Right atrium auricular region (tissue), 2 donors: ENCODE measurements at regions not wholly inside any gene's neighbourhood (a gene's known extent, or its start where the extent isn't known, plus 50 kb on each side); places are given as distances from the start of the nearest gene placed in this dataset.
"Not testable (repeated sequence)": the region's sequence is repeated elsewhere in the genome, so short reads cannot be mapped to it uniquely, and the experiment has no call there.

Experiments used
- DNase-seq: peaks from one replicate; pipeline ENCODE4 v3.0.0-alpha.2; 2019; ENCODE audit warnings: low spot score
- H3K27ac ChIP-seq, 2 donors: fragments of 200-600 bp; sonication (generic); 1 replicate in 1 of 2; 2 replicates in 1 of 2; pipeline ENCODE4 v1.5.1; 2016 to 2019
- H3K27me3 ChIP-seq, 2 donors: fragments of 200-600 bp; sonication (generic); one replicate each; pipeline versions ENCODE4 v1.5.1 to v1.6.0; 2017 to 2019
- H3K36me3 ChIP-seq: fragments of 200-600 bp; sonication (generic); one replicate; pipeline ENCODE4 v1.5.1; 2016
- H3K4me1 ChIP-seq, 2 donors: fragments of 200-600 bp; sonication (generic); one replicate each; pipeline versions ENCODE4 v1.5.1 to v1.6.0; 2017 to 2019
- H3K4me3 ChIP-seq, 2 donors: fragments of 200-600 bp; sonication (generic); 1 replicate in 1 of 2; 2 replicates in 1 of 2; pipeline ENCODE4 v1.5.1; 2017 to 2019; ENCODE audit warnings: mild to moderate bottlenecking in 1 of 2, moderate library complexity in 1 of 2
- H3K9me3 ChIP-seq, 2 donors: fragments of 200-600 bp; sonication (generic); one replicate each; pipeline ENCODE4 v1.5.1; 2019
- TF ChIP-seq, protein P1 (sequence below), 2 donors: fragments of 200-600 bp; sonication (generic); IDR thresholded peaks; one replicate each; pipeline ENCODE4 v1.5.1; 2019; ENCODE audit warnings: antibody characterized with exemption in 2 of 2

- TF ChIP-seq, protein P1, sequence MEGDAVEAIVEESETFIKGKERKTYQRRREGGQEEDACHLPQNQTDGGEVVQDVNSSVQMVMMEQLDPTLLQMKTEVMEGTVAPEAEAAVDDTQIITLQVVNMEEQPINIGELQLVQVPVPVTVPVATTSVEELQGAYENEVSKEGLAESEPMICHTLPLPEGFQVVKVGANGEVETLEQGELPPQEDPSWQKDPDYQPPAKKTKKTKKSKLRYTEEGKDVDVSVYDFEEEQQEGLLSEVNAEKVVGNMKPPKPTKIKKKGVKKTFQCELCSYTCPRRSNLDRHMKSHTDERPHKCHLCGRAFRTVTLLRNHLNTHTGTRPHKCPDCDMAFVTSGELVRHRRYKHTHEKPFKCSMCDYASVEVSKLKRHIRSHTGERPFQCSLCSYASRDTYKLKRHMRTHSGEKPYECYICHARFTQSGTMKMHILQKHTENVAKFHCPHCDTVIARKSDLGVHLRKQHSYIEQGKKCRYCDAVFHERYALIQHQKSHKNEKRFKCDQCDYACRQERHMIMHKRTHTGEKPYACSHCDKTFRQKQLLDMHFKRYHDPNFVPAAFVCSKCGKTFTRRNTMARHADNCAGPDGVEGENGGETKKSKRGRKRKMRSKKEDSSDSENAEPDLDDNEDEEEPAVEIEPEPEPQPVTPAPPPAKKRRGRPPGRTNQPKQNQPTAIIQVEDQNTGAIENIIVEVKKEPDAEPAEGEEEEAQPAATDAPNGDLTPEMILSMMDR (IDR thresholded peaks at IDR 0.05): no peak
- Histone ChIP-seq H3K9me3 (no peaks in the 10 kb centered on the region), H3K4me3 (no peak overlapping the region), H3K4me1 (no peaks in the 10 kb centered on the region), H3K36me3 (no peaks in the 10 kb centered on the region), H3K27ac (no peak overlapping the region), H3K27me3 (no peaks in the 10 kb centered on the region)
- no peak for DNase-seq
Observed at GRCh38 chr1:116292929-116293725, 79.9 kb upstream of the ATP1A1 start.

- DNase-seq: no peak
- no peaks in the 10 kb centered on the region for H3K27me3 ChIP-seq
- H3K27ac ChIP-seq: no peak overlapping the region
- H3K4me3 ChIP-seq: no peak overlapping the region
- H3K4me1 ChIP-seq: no peaks in the 10 kb centered on the region
- H3K9me3 ChIP-seq: no peaks in the 10 kb centered on the region
- TF ChIP-seq, protein P1 (IDR thresholded peaks at IDR 0.05): no peak
- no peaks in the 10 kb centered on the region for H3K36me3 ChIP-seq
Observed at GRCh38 chr1:116297495-116298212, 75.4 kb upstream of the ATP1A1 start.

DNA sequence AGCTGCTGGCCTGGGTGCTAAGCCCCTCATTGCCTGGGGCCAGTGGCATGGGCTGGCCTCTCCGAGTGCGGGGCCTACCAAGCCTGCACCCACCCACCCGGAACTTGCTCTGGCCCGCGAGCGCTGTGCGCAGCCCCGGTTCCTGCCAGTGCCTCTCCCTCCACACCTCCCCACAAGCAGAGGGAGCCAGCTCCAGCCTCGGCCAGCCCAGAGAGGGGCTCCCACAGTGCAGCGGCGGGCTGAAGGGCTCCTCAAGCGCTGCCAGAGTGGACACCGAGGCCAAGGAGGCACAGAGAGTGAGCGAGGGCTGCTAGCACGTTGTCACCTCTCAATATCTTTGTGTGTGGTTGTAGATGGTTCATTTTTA is 74.8 kb upstream of the ATP1A1 start:
- H3K27me3 ChIP-seq, H3K4me3 ChIP-seq, H3K9me3 ChIP-seq, H3K4me1 ChIP-seq, H3K27ac ChIP-seq, H3K36me3 ChIP-seq, DNase-seq: not testable (repeated sequence)

- H3K27ac ChIP-seq: no peak overlapping the region
- TF ChIP-seq, protein P1 (IDR thresholded peaks at IDR 0.05): no peak
- DNase-seq: no peak
- H3K9me3 ChIP-seq: no peaks in the 10 kb centered on the region
- no peaks in the 10 kb centered on the region for H3K36me3 ChIP-seq
- H3K27me3 ChIP-seq: no peaks in the 10 kb centered on the region
- H3K4me3 ChIP-seq: no peak overlapping the region
- H3K4me1 ChIP-seq: no peaks in the 10 kb centered on the region
Observed at GRCh38 chr1:116298746-116299145, 74.3 kb upstream of the ATP1A1 start.

DNA sequence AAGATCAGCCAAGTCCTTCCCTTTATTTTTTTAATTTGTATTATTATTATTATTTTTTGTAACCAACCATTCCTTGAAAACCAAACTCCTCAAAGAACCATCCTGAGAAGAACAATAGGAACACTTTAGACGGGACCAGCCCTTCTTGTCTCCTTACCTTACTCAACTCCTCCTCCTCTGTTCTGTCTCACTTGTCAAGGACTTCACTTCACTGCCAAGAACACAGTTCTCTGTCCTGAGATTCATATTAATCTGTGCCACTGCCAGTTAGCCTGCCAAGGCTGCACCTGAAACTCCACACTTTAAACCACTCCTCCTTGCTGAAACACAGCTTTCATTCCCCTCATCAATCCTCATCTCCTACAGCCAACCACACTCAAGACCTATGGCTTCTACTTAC is 73.8 kb upstream of the ATP1A1 start:
- Histone ChIP-seq H3K36me3 (no peaks in the 10 kb centered on the region), H3K9me3 (no peaks in the 10 kb centered on the region), H3K4me3 (no peak overlapping the region), H3K4me1 (no peaks in the 10 kb centered on the region), H3K27me3 (no peaks in the 10 kb centered on the region), H3K27ac (no peak overlapping the region)
- TF ChIP-seq, protein P1 (IDR thresholded peaks at IDR 0.05): no peak
- no peak for DNase-seq

DNA sequence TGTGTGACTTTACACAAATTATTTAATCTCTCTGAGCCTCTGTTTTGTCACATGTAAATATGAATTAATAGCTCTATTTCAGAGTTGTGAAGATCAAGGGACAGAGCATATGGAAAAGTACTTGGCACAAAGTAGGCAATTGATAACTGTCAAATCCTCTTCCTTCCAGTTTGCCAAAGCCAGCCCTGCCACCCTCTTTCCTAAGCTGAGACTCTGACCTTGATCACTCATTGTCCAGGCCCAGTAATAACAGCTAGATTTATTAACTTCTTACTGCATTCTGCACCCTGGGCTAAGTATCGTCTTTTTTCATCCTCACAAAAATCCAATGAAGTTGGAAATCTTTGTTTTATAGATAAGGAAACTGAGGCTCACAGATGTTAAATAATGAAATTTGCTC is 70.8 kb upstream of the ATP1A1 start:
- DNase-seq: no peak
- no peaks in the 10 kb centered on the region for H3K9me3 ChIP-seq
- TF ChIP-seq, protein P1 (IDR thresholded peaks at IDR 0.05): no peak
- no peaks in the 10 kb centered on the region for H3K27me3 ChIP-seq
- H3K4me3 ChIP-seq: no peak overlapping the region
- H3K27ac ChIP-seq: no peak overlapping the region
- no peaks in the 10 kb centered on the region for H3K4me1 ChIP-seq
- no peaks in the 10 kb centered on the region for H3K36me3 ChIP-seq
